ENCODE measurements at regions not wholly inside any gene's neighbourhood (a gene's known extent, or its start where the extent isn't known, plus 50 kb on each side); places are given as distances from the start of the nearest gene placed in this dataset.
"Not testable (repeated sequence)": the region's sequence is repeated elsewhere in the genome, so short reads cannot be mapped to it uniquely, and the experiment has no call there.

GRCh38 chr6:102984357-102984756 is 1590.8 kb downstream of the GRIK2 start:
- no peak for DNase-seq (ENCODE audit: low read depth in 2 of 3, low spot score in 1 of 3)

DNA sequence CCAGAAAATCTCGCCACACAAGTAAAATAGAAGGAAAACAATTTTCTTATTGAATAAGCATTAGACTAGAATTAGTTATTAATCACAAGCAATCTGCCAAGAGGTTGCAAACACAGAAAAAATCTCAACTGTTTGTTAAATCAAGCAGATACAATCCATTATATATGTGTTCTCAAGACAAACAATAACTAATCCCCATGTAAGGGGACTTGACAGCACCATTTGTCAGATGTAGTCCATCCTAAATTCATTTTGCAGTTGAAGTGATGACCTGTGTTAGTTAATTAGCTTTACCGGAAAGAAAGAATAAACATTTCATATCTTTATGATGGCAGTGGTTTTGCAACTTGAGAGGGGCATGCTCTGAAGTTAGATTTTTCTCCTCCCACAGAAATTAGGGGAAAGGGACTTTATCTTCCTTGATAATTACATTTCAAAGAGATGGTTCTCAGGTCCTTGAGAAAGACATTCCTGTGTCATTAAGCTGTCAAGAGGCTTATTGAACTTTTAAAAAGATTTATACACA is 1588.0 kb downstream of the GRIK2 start:
- no peak for DNase-seq (ENCODE audit: low read depth in 2 of 3, low spot score in 1 of 3)

DNA sequence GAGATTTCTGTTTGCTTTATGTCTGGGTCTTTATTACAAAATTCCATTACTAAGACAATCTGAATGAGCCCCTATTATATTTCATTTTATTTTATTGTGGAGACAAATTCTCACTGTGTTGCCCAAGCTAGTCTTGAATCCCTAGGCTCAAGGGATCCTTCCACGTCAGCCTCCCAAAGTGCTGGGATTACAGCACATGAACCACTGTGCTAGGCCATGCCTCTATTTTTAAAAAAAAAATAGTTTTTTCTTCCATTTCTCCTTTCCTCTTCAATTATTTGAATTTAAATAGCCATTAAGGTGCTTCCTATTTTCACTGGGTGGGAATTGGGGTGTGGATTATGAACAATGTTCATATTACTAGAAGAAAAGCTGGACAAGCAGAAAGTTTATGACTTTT is 1587.4 kb downstream of the GRIK2 start:
- DNase-seq (ENCODE audit: low read depth in 2 of 3, low spot score in 1 of 3): no peak

DNA sequence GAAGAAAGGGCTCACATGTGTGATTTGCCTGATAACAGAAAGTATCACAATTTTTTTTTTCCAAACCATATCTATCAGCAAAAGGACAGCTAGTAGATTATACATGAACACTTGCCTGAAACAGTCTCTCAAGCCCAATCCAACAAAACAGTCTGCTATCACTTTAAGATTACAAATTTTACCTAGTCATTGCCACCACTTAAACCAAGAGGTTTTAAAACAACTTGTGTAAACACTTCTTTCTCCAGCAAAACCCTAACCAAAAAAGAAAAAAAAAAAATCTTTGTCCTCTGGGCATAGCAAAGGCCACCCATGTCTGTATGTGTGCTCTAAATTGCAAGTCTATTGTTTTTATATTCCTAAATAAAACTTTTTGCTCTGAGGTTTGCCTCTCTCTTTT is 1568.4 kb downstream of the GRIK2 start:
- DNase-seq (ENCODE audit: low read depth in 2 of 3, low spot score in 1 of 3): no peak

GRCh38 chr6:102950967-102951366 is 1557.5 kb downstream of the GRIK2 start:
- no peak for DNase-seq (ENCODE audit: low read depth in 2 of 3, low spot score in 1 of 3)

DNA sequence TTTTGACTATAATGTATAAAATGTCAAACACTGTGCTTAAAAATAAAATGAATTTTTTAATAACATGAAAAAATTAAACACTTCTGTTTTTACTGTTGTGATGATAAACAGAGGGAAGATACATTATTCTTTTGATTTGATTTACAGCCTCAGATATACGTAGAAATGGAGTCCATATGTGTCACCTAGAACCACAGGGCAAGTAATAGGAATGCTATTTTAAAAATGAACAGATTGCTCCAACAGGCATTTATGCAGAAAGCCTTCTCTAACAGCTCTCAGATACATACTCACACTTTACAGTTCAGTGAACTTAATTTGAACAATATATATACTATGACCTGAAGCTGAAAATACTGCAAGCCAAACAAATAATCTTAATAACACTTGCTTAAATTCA is 1551.0 kb downstream of the GRIK2 start:
- no peak for DNase-seq (ENCODE audit: low read depth in 2 of 3, low spot score in 1 of 3)

DNA sequence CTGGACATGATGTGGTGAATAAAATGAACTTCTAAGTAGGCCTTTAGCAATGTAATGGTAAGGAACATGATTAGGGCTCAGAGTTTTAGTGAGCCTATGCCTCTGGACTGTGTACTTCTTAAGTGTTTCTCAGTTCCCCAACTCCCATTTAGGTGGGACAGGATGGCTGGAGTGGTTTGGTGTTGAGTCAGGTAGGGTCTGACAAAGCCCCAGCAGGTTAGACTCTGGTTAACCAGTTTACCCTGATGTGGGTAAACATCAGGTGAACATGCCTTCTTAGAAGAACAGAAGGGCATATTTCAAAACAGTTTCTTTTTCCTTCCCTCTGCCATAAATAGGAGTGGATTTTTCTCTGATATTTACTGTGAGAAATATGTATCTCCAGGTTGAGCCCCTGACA is 1548.7 kb downstream of the GRIK2 start:
- no peak for DNase-seq (ENCODE audit: low read depth in 2 of 3, low spot score in 1 of 3)

GRCh38 chr6:102936959-102937358 is 1543.5 kb downstream of the GRIK2 start:
- no peak for DNase-seq (ENCODE audit: low read depth in 2 of 3, low spot score in 1 of 3)

GRCh38 chr6:102928109-102928508 is 1534.6 kb downstream of the GRIK2 start:
- no peak for DNase-seq (ENCODE audit: low read depth in 2 of 3, low spot score in 1 of 3)

DNA sequence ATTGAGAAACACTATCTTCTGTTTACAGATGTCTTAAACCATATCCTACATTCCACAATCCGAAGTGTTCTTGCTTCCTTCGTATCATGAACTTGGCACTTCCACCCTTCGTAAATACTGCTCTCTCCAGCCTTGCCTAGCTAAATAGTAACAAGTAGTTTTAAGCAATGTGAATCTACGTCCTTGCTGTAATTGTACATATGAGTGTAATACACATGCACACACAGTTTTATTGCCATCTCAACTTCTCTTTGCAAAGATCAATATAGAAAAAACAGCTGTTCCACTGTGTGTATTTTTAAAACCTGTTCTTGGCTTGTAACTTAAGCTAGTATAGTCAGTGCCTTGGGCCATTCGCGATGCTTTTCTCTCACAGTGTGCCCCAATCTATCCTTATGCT is 1524.7 kb downstream of the GRIK2 start:
- no peak for DNase-seq (ENCODE audit: low read depth in 2 of 3, low spot score in 1 of 3)

DNA sequence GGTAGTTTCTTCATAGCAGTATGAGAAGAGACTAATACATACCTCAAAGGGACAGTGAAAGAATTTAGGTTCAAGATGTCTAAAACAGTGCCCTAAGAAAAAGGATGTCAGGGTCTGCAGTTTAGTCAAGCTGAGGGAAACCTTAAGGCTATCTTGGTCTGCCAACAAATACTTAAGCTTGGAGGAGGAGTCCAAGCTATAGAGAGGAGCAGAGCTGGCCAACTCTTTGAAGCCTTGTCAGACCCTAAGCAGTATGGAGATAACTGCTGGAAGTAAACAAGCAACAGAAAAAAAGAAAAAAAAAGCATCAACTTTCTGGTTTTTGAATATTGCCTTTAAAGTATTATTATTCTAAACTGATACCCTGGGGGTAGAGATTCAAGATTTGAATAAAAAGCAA is 1518.1 kb downstream of the GRIK2 start:
- DNase-seq (ENCODE audit: low read depth in 2 of 3, low spot score in 1 of 3): no peak

DNA sequence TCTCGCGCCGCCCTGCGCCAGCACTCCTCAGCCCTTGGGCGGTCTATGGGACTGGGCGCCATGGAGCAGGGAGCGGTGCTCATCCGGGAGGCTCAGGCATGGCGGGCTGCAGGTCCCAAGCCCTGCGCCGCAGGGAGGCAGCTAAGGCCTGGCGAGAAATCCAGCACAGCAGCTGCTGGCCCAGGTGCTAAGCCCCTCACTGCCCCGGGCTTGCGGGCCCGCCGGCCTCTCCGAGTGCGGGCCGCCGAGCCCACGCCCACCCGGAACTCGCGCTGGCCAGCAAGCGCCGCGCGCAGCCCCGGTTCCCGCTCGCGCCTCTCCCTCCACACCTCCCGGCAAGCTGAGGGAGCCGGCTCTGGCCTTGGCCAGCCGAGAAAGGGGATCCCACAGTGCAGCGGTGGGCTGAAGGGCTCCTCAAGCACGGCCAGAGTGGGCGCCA is 1517.2 kb downstream of the GRIK2 start:
- not testable (repeated sequence) for DNase-seq (ENCODE audit: low read depth in 2 of 3, low spot score in 1 of 3)

DNA sequence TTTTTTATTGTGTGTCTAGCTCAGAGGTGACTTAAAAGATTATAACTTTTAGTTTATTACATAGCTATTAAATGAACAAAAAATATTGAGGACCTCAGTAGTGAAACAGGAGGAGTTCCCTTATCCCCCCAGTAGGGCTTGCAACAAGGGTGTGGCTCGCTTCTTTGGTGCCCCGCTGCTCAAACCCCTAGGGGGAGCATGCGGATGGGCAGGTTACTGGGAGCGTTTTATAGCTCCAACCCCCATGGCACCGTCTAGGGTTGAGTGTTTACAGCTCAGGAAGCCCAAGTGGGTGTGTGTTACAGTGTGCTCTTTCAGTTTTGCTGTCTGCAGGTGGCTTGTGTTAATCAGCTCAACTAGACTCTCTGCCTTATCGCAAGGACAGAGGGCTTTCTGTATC is 1513.7 kb downstream of the GRIK2 start:
- no peak for DNase-seq (ENCODE audit: low read depth in 2 of 3, low spot score in 1 of 3)

DNA sequence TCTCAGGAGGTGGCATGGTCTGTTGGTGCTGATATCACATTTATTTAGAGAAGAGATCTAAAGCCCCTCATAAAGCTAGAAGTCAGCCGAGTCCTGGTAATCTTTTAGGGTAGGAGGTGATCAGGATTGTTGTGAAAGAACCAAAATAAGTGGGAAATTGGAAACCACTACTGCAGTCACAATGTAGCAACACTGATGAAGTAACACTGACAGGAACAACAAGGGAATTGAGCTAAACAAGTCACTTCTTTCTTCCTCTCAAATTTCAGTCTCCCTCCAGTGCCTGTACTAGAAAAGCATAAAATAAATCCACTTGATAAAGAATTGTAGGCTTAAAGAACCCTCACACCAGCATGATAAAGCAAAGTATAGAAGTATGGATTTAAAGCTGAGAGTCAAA is 1509.0 kb downstream of the GRIK2 start:
- no peak for DNase-seq (ENCODE audit: low read depth in 2 of 3, low spot score in 1 of 3)

GRCh38 chr6:102895683-102896082 is 1502.2 kb downstream of the GRIK2 start:
- DNase-seq (ENCODE audit: low read depth in 2 of 3, low spot score in 1 of 3): no peak

DNA sequence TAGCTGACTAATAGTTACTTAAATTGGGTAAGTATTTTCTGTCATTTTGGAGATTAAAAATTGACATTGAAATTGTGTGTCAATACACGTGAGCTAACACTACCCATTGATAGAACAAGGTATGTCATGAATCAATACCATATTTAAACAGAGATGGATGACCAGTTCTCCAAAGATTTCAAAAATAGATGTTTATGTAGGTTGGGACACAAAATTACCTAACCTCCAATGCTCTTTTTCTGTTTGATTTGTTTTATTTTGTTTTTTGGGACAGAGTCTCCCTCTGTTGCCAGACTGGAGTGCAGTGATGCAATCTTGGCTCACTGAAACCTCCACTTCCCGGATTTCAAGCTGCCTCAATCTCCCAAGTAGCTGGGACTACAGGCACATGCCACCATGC is 1491.7 kb downstream of the GRIK2 start:
- DNase-seq (ENCODE audit: low read depth in 2 of 3, low spot score in 1 of 3): no peak

DNA sequence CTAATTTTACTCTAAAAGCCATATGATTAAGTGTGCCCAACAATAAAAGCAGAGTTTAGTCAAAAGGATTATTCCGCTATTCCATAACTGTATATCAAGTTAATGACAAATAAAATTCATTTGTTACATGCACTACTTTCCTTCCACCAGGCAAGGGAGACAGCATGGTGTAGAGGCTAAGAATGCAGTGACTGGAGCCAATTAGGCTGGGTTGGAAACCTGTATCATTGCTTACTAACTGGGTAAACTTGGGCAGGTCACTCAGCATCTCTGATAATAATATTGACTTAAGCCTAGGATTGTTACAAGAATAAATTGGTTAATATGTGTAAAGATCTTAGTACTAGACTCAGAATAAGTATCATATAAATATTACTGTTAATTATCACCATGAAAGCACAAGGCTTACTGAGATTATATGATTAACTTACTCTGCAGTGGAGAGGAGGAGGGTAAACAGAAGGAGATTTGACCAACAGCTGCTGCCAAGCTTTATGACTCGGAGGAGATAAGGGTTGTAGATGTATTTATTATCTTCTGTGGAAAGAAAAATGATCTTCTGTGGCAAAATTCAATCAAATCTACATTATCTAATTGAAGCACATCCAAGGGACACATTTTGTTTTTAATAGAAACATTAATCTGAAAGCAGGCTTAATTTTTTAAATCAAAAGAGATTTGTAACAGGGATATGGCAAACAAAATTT is 1459.9 kb downstream of the GRIK2 start:
- no peak for DNase-seq (ENCODE audit: low read depth in 2 of 3, low spot score in 1 of 3)

GRCh38 chr6:102848796-102849195 is 1455.3 kb downstream of the GRIK2 start:
- DNase-seq (ENCODE audit: low read depth in 2 of 3, low spot score in 1 of 3): no peak

DNA sequence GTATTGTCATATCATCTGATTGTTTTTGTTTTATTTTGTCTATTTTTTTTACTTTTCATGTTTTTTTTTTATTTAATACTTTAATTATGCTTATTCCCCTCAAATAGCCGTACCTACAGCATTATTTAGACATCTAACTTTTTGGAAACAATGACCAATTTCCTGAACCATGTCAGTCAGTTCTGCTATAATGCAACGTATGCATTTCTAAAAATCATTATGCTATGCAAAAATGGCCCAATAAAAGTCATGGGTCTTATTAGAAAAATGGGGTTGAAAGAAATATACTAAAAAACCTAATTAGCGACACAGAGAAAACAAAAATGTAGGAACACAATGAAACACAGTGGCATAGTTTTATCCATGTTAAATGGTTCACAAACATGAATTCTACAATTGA is 1454.7 kb downstream of the GRIK2 start:
- no peak for DNase-seq (ENCODE audit: low read depth in 2 of 3, low spot score in 1 of 3)

DNA sequence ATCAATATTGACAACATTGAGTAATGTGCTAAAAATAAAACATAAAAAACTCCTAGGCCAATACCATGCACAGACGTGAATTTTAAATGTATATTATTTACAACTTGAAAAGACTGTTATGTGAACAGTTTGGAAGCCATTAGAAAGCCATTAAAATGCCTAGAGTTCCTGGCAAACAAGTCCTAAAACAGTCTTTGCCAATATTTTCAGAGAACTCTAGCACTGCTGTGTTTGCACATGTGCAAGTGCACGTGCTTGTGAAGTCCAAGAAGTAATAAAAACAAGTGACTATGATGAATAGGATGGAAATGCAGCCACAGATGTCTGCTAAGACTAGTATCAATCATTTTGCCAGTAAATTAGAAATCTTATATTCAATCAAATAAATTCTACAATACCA is 1447.6 kb downstream of the GRIK2 start:
- DNase-seq (ENCODE audit: low read depth in 2 of 3, low spot score in 1 of 3): no peak

GRCh38 chr6:102832021-102832420 is 1438.5 kb downstream of the GRIK2 start:
- no peak for DNase-seq (ENCODE audit: low read depth in 2 of 3, low spot score in 1 of 3)

- no peak for DNase-seq (ENCODE audit: low read depth in 2 of 3, low spot score in 1 of 3)
These were observed 1426.6 kb downstream of the GRIK2 start for GRCh38 chr6:102820098-102820497.

DNA sequence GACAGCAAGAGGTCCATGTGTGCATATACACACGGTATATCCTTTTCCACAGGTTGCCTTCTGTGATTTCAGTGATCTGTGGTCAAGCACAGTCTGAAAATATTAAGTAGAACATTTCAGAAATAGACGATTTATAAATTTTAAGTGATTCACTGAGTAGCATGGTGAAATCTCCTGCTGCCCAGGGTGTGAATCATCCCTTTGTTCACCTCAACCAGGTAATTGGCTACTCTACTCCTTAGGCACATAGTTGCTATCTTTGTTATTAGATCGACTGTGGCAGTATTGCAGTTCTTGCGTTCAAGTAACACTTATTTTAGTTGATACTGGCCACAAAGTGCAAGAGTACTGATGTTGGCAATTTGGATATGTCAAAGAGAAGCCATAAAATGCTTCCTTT is 1421.7 kb downstream of the GRIK2 start:
- DNase-seq (ENCODE audit: low read depth in 2 of 3, low spot score in 1 of 3): no peak

Data from stimulated activated CD4-positive, alpha-beta T cell treated with anti-CD3 and anti-CD28 coated beads, Interleukin-12 subunit alpha, Interleukin-12 subunit beta, amount 100 ng/mL, for 48 hours (primary cell).